GM18861 (cell line): ENCODE measurements at regions not wholly inside any gene's neighbourhood (a gene's known extent, or its start where the extent isn't known, plus 50 kb on each side); places are given as distances from the start of the nearest gene placed in this dataset.
A peak's percentile ranks its signal among the peaks of the same experiment; 100 is the strongest.

ENCODE experiments used
- ATAC-seq: cut with Tn5 transposase; IDR thresholded peaks from one replicate; pipeline ENCODE4 v1.9.1; 2021; ENCODE audit not compliant: unreplicated experiment

- ATAC-seq, result no peak
Observed at GRCh38 chr21:24046829-24047443, 1560.3 kb downstream of the MRPL39 start.

GRCh38 chr21:24045775-24046215 lies 1561.5 kb downstream of the MRPL39 start:
- no peak for ATAC-seq

GRCh38 chr21:24045373-24045772 lies 1561.9 kb downstream of the MRPL39 start:
- ATAC-seq, result no peak

GRCh38 chr21:24042687-24043086 lies 1564.6 kb downstream of the MRPL39 start:
- ATAC-seq, result no peak

- no peak for ATAC-seq
Observed at GRCh38 chr21:24032709-24033232, 1574.5 kb downstream of the MRPL39 start.

GRCh38 chr21:24027396-24027795 lies 1579.9 kb downstream of the MRPL39 start:
- ATAC-seq, result no peak

GRCh38 chr21:24025101-24025500 lies 1582.2 kb downstream of the MRPL39 start:
- no peak for ATAC-seq

GRCh38 chr21:24023936-24024335 lies 1583.3 kb downstream of the MRPL39 start:
- no peak for ATAC-seq

- ATAC-seq, result no peak
Observed at GRCh38 chr21:24023402-24023801, 1583.9 kb downstream of the MRPL39 start.

GRCh38 chr21:24014381-24014780 lies 1592.9 kb downstream of the MRPL39 start:
- no peak for ATAC-seq

GRCh38 chr21:24011087-24011486 lies 1596.2 kb downstream of the MRPL39 start:
- no peak for ATAC-seq

- no peak for ATAC-seq
Observed at GRCh38 chr21:24007592-24007991, 1599.7 kb downstream of the MRPL39 start.

GRCh38 chr21:23986987-23987386 lies 1620.3 kb downstream of the MRPL39 start:
- ATAC-seq, result no peak

- no peak for ATAC-seq
Observed at GRCh38 chr21:23986214-23986613, 1621.1 kb downstream of the MRPL39 start.

- no peak for ATAC-seq
Observed at GRCh38 chr21:23982546-23982945, 1624.7 kb downstream of the MRPL39 start.

- ATAC-seq, result no peak
Observed at GRCh38 chr21:23977971-23978370, 1629.3 kb downstream of the MRPL39 start.

- peak; percentile 83 for ATAC-seq
Observed at GRCh38 chr21:23968722-23969647, 1638.3 kb downstream of the MRPL39 start.

GRCh38 chr21:23968008-23968407 lies 1639.3 kb downstream of the MRPL39 start:
- no peak for ATAC-seq

GRCh38 chr21:23963454-23963853 lies 1643.8 kb downstream of the MRPL39 start:
- no peak for ATAC-seq

- ATAC-seq, result no peak
Observed at GRCh38 chr21:23960769-23961168, 1646.5 kb downstream of the MRPL39 start.

GRCh38 chr21:23955135-23955843 lies 1652.0 kb downstream of the MRPL39 start:
- no peak for ATAC-seq
